BE2C (cell line): ENCODE measurements at regions not wholly inside any gene's neighbourhood (a gene's known extent, or its start where the extent isn't known, plus 50 kb on each side); places are given as distances from the start of the nearest gene placed in this dataset.

Experiments used
- DNase-seq: peaks from one replicate; pipeline ENCODE4 v3.0.0-alpha.2; 2020
- H3K27me3 ChIP-seq: fragments of 250-450 bp; sonication (Bioruptor Pico); 2 replicates; pipeline ENCODE4 v1.5.1; 2020; ENCODE audit warnings: mild to moderate bottlenecking
- H3K36me3 ChIP-seq: fragments of 250-450 bp; sonication (Bioruptor Pico); 2 replicates; pipeline ENCODE4 v1.5.1; 2020; ENCODE audit warnings: mild to moderate bottlenecking
- H3K4me1 ChIP-seq: fragments of 250-450 bp; sonication (Bioruptor Pico); 2 replicates; pipeline ENCODE4 v1.5.1; 2020
- H3K4me3 ChIP-seq: 2 replicates; pipeline ENCODE4 v1.5.1; 2011; ENCODE audit warnings: low read depth, low read length
- H3K9me3 ChIP-seq: fragments of 250-450 bp; sonication (Bioruptor Pico); 2 replicates; pipeline ENCODE4 v1.5.1; 2020
- TF ChIP-seq, protein P1 (sequence below): IDR thresholded peaks from 2 replicates; pipeline ENCODE4 v1.5.1; 2012; ENCODE audit warnings: mild to moderate bottlenecking, low read depth, low read length

DNA sequence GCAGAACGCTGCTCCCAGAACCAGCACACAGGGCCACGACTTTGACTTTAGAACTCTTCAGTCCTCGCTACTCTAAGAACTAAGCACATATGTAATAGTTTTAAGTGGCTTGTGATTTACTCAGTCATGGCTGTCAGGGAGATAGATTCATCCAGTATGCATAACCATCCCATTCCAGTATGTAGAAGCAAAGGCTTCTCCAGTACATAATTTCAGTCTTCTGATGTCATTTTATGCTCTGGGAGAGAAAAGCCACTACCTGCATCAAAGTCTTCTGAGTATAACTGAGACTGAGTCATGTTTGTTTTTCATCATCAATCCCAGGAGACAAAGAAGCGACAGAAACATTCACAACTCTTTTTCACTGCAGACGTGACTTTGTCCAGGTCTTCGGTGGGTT, 885.7 kb downstream of the PLA2G4A start:
- Histone ChIP-seq H3K4me1 (no peaks in the 10 kb centered on the region), H3K9me3 (no peaks in the 10 kb centered on the region), H3K4me3 (no peak overlapping the region), H3K27me3 (no peaks in the 10 kb centered on the region), H3K36me3 (no peaks in the 10 kb centered on the region)
- no peak for DNase-seq
- TF ChIP-seq, protein P1, sequence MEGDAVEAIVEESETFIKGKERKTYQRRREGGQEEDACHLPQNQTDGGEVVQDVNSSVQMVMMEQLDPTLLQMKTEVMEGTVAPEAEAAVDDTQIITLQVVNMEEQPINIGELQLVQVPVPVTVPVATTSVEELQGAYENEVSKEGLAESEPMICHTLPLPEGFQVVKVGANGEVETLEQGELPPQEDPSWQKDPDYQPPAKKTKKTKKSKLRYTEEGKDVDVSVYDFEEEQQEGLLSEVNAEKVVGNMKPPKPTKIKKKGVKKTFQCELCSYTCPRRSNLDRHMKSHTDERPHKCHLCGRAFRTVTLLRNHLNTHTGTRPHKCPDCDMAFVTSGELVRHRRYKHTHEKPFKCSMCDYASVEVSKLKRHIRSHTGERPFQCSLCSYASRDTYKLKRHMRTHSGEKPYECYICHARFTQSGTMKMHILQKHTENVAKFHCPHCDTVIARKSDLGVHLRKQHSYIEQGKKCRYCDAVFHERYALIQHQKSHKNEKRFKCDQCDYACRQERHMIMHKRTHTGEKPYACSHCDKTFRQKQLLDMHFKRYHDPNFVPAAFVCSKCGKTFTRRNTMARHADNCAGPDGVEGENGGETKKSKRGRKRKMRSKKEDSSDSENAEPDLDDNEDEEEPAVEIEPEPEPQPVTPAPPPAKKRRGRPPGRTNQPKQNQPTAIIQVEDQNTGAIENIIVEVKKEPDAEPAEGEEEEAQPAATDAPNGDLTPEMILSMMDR = no peak

DNA sequence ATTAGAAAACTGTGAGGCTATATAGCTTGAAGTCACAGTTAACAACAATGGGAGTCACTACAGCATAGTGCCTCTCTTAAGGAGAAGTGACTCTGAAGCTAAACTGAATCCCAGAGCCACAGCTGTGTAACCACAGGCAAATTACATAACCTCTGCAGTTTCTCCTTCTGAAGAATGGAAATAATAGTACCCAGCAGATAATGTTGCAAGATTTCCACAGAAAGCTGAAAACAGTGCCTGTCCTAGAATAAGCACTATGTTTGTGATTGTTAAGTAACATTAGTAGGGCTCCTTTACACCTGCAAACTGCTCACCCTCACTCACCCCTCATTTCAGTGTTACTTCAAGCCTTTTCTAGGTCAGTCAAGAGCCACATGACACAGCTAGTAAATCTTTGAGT, 886.7 kb downstream of the PLA2G4A start:
- Histone ChIP-seq H3K27me3 (no peaks in the 10 kb centered on the region), H3K36me3 (no peaks in the 10 kb centered on the region), H3K4me1 (no peaks in the 10 kb centered on the region), H3K9me3 (no peaks in the 10 kb centered on the region), H3K4me3 (no peak overlapping the region)
- TF ChIP-seq, protein P1 = no peak
- DNase-seq = no peak

GRCh38 chr1:187716160-187716559, 887.4 kb downstream of the PLA2G4A start:
- no peaks in the 10 kb centered on the region for H3K4me1 ChIP-seq
- DNase-seq = no peak
- no peaks in the 10 kb centered on the region for H3K36me3 ChIP-seq
- no peak overlapping the region for H3K4me3 ChIP-seq
- H3K27me3 ChIP-seq = no peaks in the 10 kb centered on the region
- H3K9me3 ChIP-seq = no peaks in the 10 kb centered on the region
- TF ChIP-seq, protein P1 = no peak

DNA sequence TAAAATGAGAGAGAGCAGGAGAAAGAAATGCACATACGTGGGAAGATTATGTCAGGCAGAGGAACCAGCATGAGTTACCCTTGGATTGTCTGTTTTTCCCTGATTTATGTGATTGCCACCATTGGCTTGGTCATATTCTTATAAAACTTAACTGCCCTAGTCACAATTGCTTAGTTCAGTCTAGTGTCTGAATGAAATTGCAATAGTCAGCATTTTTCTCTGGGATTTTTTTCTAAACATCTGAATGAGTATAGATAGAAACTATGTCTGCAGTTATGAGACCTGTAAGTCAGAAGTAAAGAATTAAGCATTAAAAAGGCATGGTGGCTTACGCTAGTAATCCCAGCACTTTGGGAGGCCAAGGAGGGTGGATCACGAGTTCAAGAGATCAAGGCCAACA, 889.8 kb downstream of the PLA2G4A start:
- TF ChIP-seq, protein P1 = no peak
- Histone ChIP-seq H3K36me3 (no peaks in the 10 kb centered on the region), H3K9me3 (no peaks in the 10 kb centered on the region), H3K27me3 (no peaks in the 10 kb centered on the region), H3K4me1 (no peaks in the 10 kb centered on the region), H3K4me3 (no peak overlapping the region)
- DNase-seq = no peak

DNA sequence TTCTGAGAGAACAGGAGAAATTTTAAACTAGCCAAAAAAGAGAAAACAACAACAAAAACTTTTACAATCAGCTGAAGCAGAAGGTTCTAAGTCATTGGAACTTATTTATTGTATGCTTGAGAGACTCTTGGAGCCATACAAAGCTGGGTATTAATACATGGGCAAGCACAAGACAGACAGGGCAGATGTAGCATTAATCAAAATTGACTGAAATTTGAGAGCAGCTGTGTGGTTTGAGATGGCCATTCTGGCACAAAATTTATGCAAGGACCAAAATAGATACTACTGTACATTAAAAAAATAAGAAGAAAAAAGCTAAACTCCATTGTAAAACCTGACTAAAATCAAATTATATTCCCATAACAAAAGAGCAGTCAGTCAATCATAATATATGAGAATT, 892.5 kb downstream of the PLA2G4A start:
- H3K36me3 ChIP-seq = no peaks in the 10 kb centered on the region
- no peaks in the 10 kb centered on the region for H3K4me1 ChIP-seq
- H3K4me3 ChIP-seq = no peak overlapping the region
- TF ChIP-seq, protein P1 = no peak
- no peak for DNase-seq
- H3K9me3 ChIP-seq = no peaks in the 10 kb centered on the region
- no peaks in the 10 kb centered on the region for H3K27me3 ChIP-seq

DNA sequence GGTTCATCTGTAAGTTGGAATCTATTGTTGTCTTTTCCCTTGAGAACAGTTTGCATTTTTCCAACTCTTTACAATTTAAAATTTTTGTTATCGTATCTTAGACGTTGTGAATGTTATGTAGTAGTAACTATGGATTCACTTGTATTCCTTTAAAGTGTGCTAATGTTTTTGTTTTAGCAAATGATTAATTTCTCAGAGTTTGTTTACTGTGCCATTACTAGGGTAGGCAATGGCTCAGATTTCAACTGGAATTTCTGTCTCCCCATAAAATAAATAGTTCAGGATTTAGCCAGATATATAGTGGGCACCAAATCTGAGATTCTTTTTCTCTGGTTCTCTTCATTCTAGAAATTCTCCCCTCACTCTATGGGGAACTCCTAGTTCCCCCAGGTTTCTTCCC, 896.5 kb downstream of the PLA2G4A start:
- DNase-seq = no peak
- no peaks in the 10 kb centered on the region for H3K27me3 ChIP-seq
- no peaks in the 10 kb centered on the region for H3K36me3 ChIP-seq
- no peak overlapping the region for H3K4me3 ChIP-seq
- TF ChIP-seq, protein P1 = no peak
- no peaks in the 10 kb centered on the region for H3K4me1 ChIP-seq
- H3K9me3 ChIP-seq = no peaks in the 10 kb centered on the region
